Left renal pelvis (tissue), 4 donors: ENCODE measurements at regions not wholly inside any gene's neighbourhood (a gene's known extent, or its start where the extent isn't known, plus 50 kb on each side); places are given as distances from the start of the nearest gene placed in this dataset.

Experiments
- DNase-seq, 4 donors: peaks; one replicate each; pipeline ENCODE4 v3.0.0-alpha.2; 2013; ENCODE audit warnings: low read depth in 4 of 4, low spot score in 3 of 4

GRCh38 chrX:122445466-122445865, 738.6 kb upstream of the GRIA3 start:
- DNase-seq = no peak

GRCh38 chrX:122464341-122464740, 719.7 kb upstream of the GRIA3 start:
- DNase-seq = no peak

GRCh38 chrX:122475306-122475705, 708.8 kb upstream of the GRIA3 start:
- no peak for DNase-seq

- no peak for DNase-seq
Measured at GRCh38 chrX:122500556-122500955, 683.5 kb upstream of the GRIA3 start.

GRCh38 chrX:122501652-122502051, 682.4 kb upstream of the GRIA3 start:
- no peak for DNase-seq

GRCh38 chrX:122504026-122504425, 680.1 kb upstream of the GRIA3 start:
- no peak for DNase-seq

- DNase-seq = no peak
Measured at GRCh38 chrX:122512561-122513072, 671.5 kb upstream of the GRIA3 start.

- DNase-seq = no peak
Measured at GRCh38 chrX:122517786-122518185, 666.3 kb upstream of the GRIA3 start.

- DNase-seq = no peak
Measured at GRCh38 chrX:122545778-122546177, 638.3 kb upstream of the GRIA3 start.

GRCh38 chrX:122546269-122546668, 637.8 kb upstream of the GRIA3 start:
- DNase-seq = no peak

GRCh38 chrX:122552286-122552800, 631.7 kb upstream of the GRIA3 start:
- DNase-seq = no peak

- DNase-seq = no peak
Measured at GRCh38 chrX:122555925-122556324, 628.2 kb upstream of the GRIA3 start.

GRCh38 chrX:122565952-122566351, 618.1 kb upstream of the GRIA3 start:
- DNase-seq = no peak

- no peak for DNase-seq
Measured at GRCh38 chrX:122566401-122566800, 617.7 kb upstream of the GRIA3 start.

- DNase-seq = no peak
Measured at GRCh38 chrX:122567911-122568310, 616.2 kb upstream of the GRIA3 start.

GRCh38 chrX:122572461-122572860, 611.6 kb upstream of the GRIA3 start:
- DNase-seq = no peak

- no peak for DNase-seq
Measured at GRCh38 chrX:122579036-122579435, 605.0 kb upstream of the GRIA3 start.

GRCh38 chrX:122579526-122579925, 604.6 kb upstream of the GRIA3 start:
- DNase-seq = no peak

GRCh38 chrX:122582280-122582974, 601.7 kb upstream of the GRIA3 start:
- DNase-seq = no peak

GRCh38 chrX:122582975-122583305, 601.1 kb upstream of the GRIA3 start:
- DNase-seq = no peak

- DNase-seq = peak in 1 of 4 donors; percentile 14
Measured at GRCh38 chrX:122583551-122583950, 600.5 kb upstream of the GRIA3 start.

- DNase-seq = no peak
Measured at GRCh38 chrX:122584981-122585380, 599.1 kb upstream of the GRIA3 start.

GRCh38 chrX:122586831-122587230, 597.2 kb upstream of the GRIA3 start:
- no peak for DNase-seq
